ENCODE measurements at regions not wholly inside any gene's neighbourhood (a gene's known extent, or its start where the extent isn't known, plus 50 kb on each side); places are given as distances from the start of the nearest gene placed in this dataset.

GRCh38 chr9:31612336-31613030 is 772.0 kb upstream of the ACO1 start:
- DNase-seq, result no peak
- in situ Hi-C loops (cut with HindIII; ENCODE audit: low pct_ligation_motif_present, low pct_unique_long_range_greater_than_20kb, low sequenced_read_pairs), result no loop called here

GRCh38 chr9:31615966-31616365 is 768.5 kb upstream of the ACO1 start:
- DNase-seq, result no peak
- in situ Hi-C loops (cut with HindIII; ENCODE audit: low pct_ligation_motif_present, low pct_unique_long_range_greater_than_20kb, low sequenced_read_pairs), result no loop called here

GRCh38 chr9:31623511-31623910 is 760.9 kb upstream of the ACO1 start:
- no peak for DNase-seq

GRCh38 chr9:31629292-31629691 is 755.2 kb upstream of the ACO1 start:
- no peak for DNase-seq
- in situ Hi-C loops (cut with HindIII; ENCODE audit: low pct_ligation_motif_present, low pct_unique_long_range_greater_than_20kb, low sequenced_read_pairs), result no loop called here

More at GRCh38 chr9:31623511-31623910, 760.9 kb upstream of the ACO1 start:
- in situ Hi-C loops (cut with HindIII; ENCODE audit: low pct_ligation_motif_present, low pct_unique_long_range_greater_than_20kb, low sequenced_read_pairs), result no loop called here

- DNase-seq, result no peak
- in situ Hi-C loops (cut with HindIII; ENCODE audit: low pct_ligation_motif_present, low pct_unique_long_range_greater_than_20kb, low sequenced_read_pairs), result no loop called here
Observed at GRCh38 chr9:31637265-31637664, 747.2 kb upstream of the ACO1 start.

GRCh38 chr9:31637861-31638260 is 746.6 kb upstream of the ACO1 start:
- no peak for DNase-seq
- in situ Hi-C loops (cut with HindIII; ENCODE audit: low pct_ligation_motif_present, low pct_unique_long_range_greater_than_20kb, low sequenced_read_pairs), result no loop called here

- in situ Hi-C loops (cut with HindIII; ENCODE audit: low pct_ligation_motif_present, low pct_unique_long_range_greater_than_20kb, low sequenced_read_pairs), result no loop called here
- no peak for DNase-seq
Observed at GRCh38 chr9:31639451-31639850, 745.0 kb upstream of the ACO1 start.

- DNase-seq, result no peak
- in situ Hi-C loops (cut with HindIII; ENCODE audit: low pct_ligation_motif_present, low pct_unique_long_range_greater_than_20kb, low sequenced_read_pairs), result no loop called here
Observed at GRCh38 chr9:31669311-31669710, 715.1 kb upstream of the ACO1 start.

- DNase-seq, result no peak
- in situ Hi-C loops (cut with HindIII; ENCODE audit: low pct_ligation_motif_present, low pct_unique_long_range_greater_than_20kb, low sequenced_read_pairs), result no loop called here
Observed at GRCh38 chr9:31671011-31671410, 713.4 kb upstream of the ACO1 start.

- DNase-seq, result no peak
Observed at GRCh38 chr9:31674264-31674663, 710.2 kb upstream of the ACO1 start.

GRCh38 chr9:31677415-31677814 is 707.0 kb upstream of the ACO1 start:
- DNase-seq, result no peak
- in situ Hi-C loops (cut with HindIII; ENCODE audit: low pct_ligation_motif_present, low pct_unique_long_range_greater_than_20kb, low sequenced_read_pairs), result no loop called here

More at GRCh38 chr9:31674264-31674663, 710.2 kb upstream of the ACO1 start:
- in situ Hi-C loops (cut with HindIII; ENCODE audit: low pct_ligation_motif_present, low pct_unique_long_range_greater_than_20kb, low sequenced_read_pairs), result no loop called here

- in situ Hi-C loops (cut with HindIII; ENCODE audit: low pct_ligation_motif_present, low pct_unique_long_range_greater_than_20kb, low sequenced_read_pairs), result no loop called here
Observed at GRCh38 chr9:31677877-31678276, 706.6 kb upstream of the ACO1 start.

GRCh38 chr9:31683116-31683515 is 701.3 kb upstream of the ACO1 start:
- in situ Hi-C loops (cut with HindIII; ENCODE audit: low pct_ligation_motif_present, low pct_unique_long_range_greater_than_20kb, low sequenced_read_pairs), result no loop called here
- DNase-seq, result no peak

More at GRCh38 chr9:31677877-31678276, 706.6 kb upstream of the ACO1 start:
- DNase-seq, result no peak

GRCh38 chr9:31697956-31698355 is 686.5 kb upstream of the ACO1 start:
- DNase-seq, result no peak
- in situ Hi-C loops (cut with HindIII; ENCODE audit: low pct_ligation_motif_present, low pct_unique_long_range_greater_than_20kb, low sequenced_read_pairs), result no loop called here

- no peak for DNase-seq
Observed at GRCh38 chr9:31699836-31700235, 684.6 kb upstream of the ACO1 start.

GRCh38 chr9:31700252-31701045 is 684.0 kb upstream of the ACO1 start:
- no peak for DNase-seq
- in situ Hi-C loops (cut with HindIII; ENCODE audit: low pct_ligation_motif_present, low pct_unique_long_range_greater_than_20kb, low sequenced_read_pairs), result no loop called here

More at GRCh38 chr9:31699836-31700235, 684.6 kb upstream of the ACO1 start:
- in situ Hi-C loops (cut with HindIII; ENCODE audit: low pct_ligation_motif_present, low pct_unique_long_range_greater_than_20kb, low sequenced_read_pairs), result no loop called here

GRCh38 chr9:31702957-31703356 is 681.5 kb upstream of the ACO1 start:
- no peak for DNase-seq
- in situ Hi-C loops (cut with HindIII; ENCODE audit: low pct_ligation_motif_present, low pct_unique_long_range_greater_than_20kb, low sequenced_read_pairs), result no loop called here

- no peak for DNase-seq
- in situ Hi-C loops (cut with HindIII; ENCODE audit: low pct_ligation_motif_present, low pct_unique_long_range_greater_than_20kb, low sequenced_read_pairs), result no loop called here
Observed at GRCh38 chr9:31715250-31715649, 669.2 kb upstream of the ACO1 start.

GRCh38 chr9:31719262-31719661 is 665.2 kb upstream of the ACO1 start:
- no peak for DNase-seq
- in situ Hi-C loops (cut with HindIII; ENCODE audit: low pct_ligation_motif_present, low pct_unique_long_range_greater_than_20kb, low sequenced_read_pairs), result no loop called here

GRCh38 chr9:31730398-31730797 is 654.0 kb upstream of the ACO1 start:
- in situ Hi-C loops (cut with HindIII; ENCODE audit: low pct_ligation_motif_present, low pct_unique_long_range_greater_than_20kb, low sequenced_read_pairs), result no loop called here
- no peak for DNase-seq

All from ACHN (cell line).